ENCODE measurements at regions not wholly inside any gene's neighbourhood (a gene's known extent, or its start where the extent isn't known, plus 50 kb on each side); places are given as distances from the start of the nearest gene placed in this dataset.

GRCh38 chr13:38042771-38043170 lies 173.2 kb upstream of the TRPC4 start:
- TF ChIP-seq POLR2A (IDR thresholded peaks at IDR 0.05) (no peak), POLR2AphosphoS5 (IDR thresholded peaks at IDR 0.05) (no peak)
- TF ChIP-seq, protein P1, sequence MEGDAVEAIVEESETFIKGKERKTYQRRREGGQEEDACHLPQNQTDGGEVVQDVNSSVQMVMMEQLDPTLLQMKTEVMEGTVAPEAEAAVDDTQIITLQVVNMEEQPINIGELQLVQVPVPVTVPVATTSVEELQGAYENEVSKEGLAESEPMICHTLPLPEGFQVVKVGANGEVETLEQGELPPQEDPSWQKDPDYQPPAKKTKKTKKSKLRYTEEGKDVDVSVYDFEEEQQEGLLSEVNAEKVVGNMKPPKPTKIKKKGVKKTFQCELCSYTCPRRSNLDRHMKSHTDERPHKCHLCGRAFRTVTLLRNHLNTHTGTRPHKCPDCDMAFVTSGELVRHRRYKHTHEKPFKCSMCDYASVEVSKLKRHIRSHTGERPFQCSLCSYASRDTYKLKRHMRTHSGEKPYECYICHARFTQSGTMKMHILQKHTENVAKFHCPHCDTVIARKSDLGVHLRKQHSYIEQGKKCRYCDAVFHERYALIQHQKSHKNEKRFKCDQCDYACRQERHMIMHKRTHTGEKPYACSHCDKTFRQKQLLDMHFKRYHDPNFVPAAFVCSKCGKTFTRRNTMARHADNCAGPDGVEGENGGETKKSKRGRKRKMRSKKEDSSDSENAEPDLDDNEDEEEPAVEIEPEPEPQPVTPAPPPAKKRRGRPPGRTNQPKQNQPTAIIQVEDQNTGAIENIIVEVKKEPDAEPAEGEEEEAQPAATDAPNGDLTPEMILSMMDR (IDR thresholded peaks at IDR 0.05 in 8 of 11, conservative IDR thresholded peaks at IDR 0.05 in 3 of 11) = no peak

All from spleen (tissue), 7 donors.